H7 (cell line): ENCODE measurements at regions not wholly inside any gene's neighbourhood (a gene's known extent, or its start where the extent isn't known, plus 50 kb on each side); places are given as distances from the start of the nearest gene placed in this dataset.

Experiments
- DNase-seq: peaks from one replicate; pipeline ENCODE4 v3.0.0; 2012
- H3K27me3 ChIP-seq: 2 replicates; pipeline ENCODE4 v1.6.0; 2011; ENCODE audit warnings: mild to moderate bottlenecking, low read length; ENCODE audit not compliant: control insufficient read depth, insufficient read depth
- H3K36me3 ChIP-seq: replicated peaks from 2 replicates; pipeline ENCODE4 v1.5.1; 2011; ENCODE audit warnings: low read length; ENCODE audit not compliant: control insufficient read depth, insufficient read depth
- H3K4me3 ChIP-seq: 2 replicates; pipeline ENCODE4 v1.5.1; 2011; ENCODE audit warnings: low read depth, mild to moderate bottlenecking, control low read depth, low read length, moderate library complexity; ENCODE audit not compliant: insufficient read depth

- H3K4me3 ChIP-seq = no peak overlapping the region
- H3K27me3 ChIP-seq = no peaks in the 10 kb centered on the region
- no peak for DNase-seq
- H3K36me3 ChIP-seq = no peaks in the 10 kb centered on the region
Measured at GRCh38 chr1:224860488-224861338, 68.8 kb upstream of the DNAH14 start.

DNA sequence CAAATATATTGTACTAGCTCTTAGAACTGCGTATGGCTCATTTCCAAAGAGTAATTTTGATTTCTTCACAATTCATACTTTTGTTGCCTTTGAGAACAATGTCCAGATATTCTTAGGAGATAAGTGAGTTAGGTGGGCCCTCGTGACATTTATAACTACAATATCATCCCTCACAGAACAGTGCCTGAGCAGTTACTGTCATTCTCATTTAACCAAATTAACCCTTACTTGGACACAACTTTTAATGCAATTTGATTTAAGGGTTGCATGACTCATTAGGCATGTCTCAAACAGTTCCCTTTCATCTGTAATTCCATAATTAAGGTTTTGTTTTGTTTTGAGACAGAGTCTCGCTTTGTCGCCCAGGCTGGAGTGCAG, 68.1 kb upstream of the DNAH14 start:
- Histone ChIP-seq H3K36me3 (no peaks in the 10 kb centered on the region), H3K4me3 (no peak overlapping the region)
- no peak for DNase-seq

GRCh38 chr1:224863486-224863885, 66.0 kb upstream of the DNAH14 start:
- H3K27me3 ChIP-seq = no peaks in the 10 kb centered on the region
- H3K36me3 ChIP-seq = no peaks in the 10 kb centered on the region
- no peak overlapping the region for H3K4me3 ChIP-seq
- no peak for DNase-seq

More for the DNA sequence above, 68.1 kb upstream of the DNAH14 start:
- H3K27me3 ChIP-seq = no peaks in the 10 kb centered on the region

DNA sequence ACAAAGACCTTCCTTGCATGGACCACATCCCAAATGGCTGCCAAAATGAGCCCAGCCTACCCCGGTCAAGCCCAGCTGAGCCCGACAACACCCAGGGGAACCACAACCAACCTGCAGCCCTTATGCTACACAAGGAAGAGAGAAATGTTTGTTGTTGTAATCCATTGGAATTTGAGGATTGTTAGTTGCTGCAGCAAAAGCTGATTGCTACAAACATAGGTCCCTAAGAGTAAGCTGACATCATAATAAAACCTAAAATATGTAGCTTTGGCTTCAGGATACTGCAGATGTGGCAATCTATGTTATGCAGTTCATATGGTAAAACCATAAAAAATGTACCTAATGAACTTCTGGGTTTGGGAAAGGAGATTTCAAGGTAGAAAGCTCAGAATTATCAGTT, 65.5 kb upstream of the DNAH14 start:
- no peak for DNase-seq

GRCh38 chr1:224865510-224865909, 64.0 kb upstream of the DNAH14 start:
- DNase-seq = no peak
- Histone ChIP-seq H3K27me3 (no peaks in the 10 kb centered on the region), H3K36me3 (no peaks in the 10 kb centered on the region), H3K4me3 (no peak overlapping the region)

More for the DNA sequence above, 65.5 kb upstream of the DNAH14 start:
- H3K27me3 ChIP-seq = no peaks in the 10 kb centered on the region
- H3K36me3 ChIP-seq = no peaks in the 10 kb centered on the region
- no peak overlapping the region for H3K4me3 ChIP-seq

GRCh38 chr1:224866940-224867339, 62.5 kb upstream of the DNAH14 start:
- no peaks in the 10 kb centered on the region for H3K36me3 ChIP-seq

DNA sequence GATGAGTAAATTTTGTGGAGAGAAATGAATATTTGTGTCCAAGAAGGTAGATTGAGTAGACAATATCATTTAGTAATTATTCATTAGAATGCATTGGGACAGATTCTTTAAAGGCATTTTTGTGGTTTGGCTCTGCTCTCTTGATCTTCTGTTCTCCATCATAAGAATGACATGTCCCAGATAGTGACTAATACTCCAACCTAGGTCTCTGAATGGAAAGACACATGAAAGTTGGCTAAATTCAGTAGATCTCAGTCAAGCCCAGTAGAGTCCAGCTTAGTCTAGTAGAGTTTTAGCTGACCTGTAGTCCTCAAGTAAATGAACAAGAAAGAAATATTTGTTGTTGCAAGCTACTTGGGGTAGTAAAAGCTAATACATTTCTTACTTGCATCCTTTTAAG, 61.8 kb upstream of the DNAH14 start:
- Histone ChIP-seq H3K27me3 (no peaks in the 10 kb centered on the region), H3K36me3 (no peaks in the 10 kb centered on the region), H3K4me3 (no peak overlapping the region)
- no peak for DNase-seq

More at GRCh38 chr1:224866940-224867339, 62.5 kb upstream of the DNAH14 start:
- no peak overlapping the region for H3K4me3 ChIP-seq
- H3K27me3 ChIP-seq = no peaks in the 10 kb centered on the region
- no peak for DNase-seq

DNA sequence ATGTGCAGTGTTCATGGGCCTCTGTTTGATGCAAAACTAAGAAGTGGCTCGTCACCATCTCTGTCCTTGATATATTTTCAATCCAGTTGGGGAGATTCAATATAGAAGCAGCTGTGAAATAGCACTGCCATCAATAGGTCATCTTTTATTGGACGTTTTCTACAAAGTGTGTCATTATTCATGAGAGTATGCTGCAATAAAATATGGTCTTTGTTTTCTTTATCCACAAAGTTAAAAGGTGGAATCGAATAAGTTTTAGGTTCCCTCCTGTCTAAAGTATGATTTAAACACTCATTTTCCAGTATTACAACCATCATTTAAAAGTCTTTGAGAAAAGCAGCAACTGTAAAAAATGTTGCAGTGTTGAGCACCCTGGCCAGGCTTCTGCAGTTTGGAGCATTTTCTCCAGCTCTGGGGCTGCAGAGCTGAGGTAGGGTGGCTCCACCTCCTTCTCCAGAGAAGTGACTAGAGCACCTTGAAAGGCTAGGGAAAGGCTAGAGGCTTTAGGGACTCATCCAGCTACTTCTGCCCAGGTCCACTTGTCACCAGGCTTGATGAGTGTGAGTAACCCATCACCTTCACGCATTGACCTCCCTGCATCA, 56.5 kb upstream of the DNAH14 start:
- Histone ChIP-seq H3K4me3 (no peak overlapping the region), H3K27me3 (no peaks in the 10 kb centered on the region), H3K36me3 (no peaks in the 10 kb centered on the region)
- DNase-seq = no peak

DNA sequence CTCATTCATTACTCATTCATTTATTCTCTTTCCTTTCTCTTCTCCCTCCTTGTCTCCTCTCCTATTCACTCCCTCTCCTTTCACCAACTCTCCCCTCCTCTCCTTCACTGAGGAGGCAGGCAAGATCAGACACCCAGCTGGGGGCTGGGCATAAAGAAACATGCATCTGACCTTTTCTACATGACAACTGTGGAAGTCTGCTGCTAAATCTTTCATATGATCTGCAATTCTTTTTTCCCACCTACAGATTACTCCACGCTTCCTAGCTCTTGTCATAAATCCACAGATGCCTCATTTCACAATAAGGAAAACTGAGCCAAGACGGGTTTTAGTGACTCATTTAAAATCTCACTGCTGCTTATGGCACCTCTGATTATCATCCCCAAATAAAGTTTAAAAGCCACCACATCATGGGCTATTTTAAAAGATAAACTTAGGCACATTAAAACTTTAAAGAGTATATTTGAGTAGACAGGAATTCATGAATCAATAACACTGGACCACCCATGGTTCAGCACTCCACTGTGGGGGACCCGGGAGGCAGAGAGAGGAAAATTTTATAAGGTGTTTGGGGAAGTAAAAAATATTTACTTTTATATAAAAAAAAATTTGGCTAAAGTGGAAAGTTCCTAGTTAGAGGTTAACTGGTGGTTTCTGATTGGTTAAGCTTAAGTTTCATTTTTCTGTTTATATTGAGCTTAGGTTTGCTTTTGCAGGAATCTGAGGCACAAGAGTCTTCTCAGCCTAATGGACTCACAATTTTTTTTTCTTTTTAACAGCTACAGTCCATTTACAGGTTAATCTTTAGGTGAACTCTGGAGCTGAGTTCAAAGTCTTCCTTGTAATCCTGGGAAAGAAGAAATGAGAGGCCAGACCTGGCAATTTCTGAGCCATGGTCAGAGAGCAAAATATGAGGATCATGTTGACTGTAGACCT, 55.8 kb upstream of the DNAH14 start:
- H3K4me3 ChIP-seq = no peak overlapping the region
- no peaks in the 10 kb centered on the region for H3K27me3 ChIP-seq
- H3K36me3 ChIP-seq = no peaks in the 10 kb centered on the region
- DNase-seq = no peak

GRCh38 chr1:224874775-224875174, 54.7 kb upstream of the DNAH14 start:
- Histone ChIP-seq H3K27me3 (no peaks in the 10 kb centered on the region), H3K36me3 (no peaks in the 10 kb centered on the region), H3K4me3 (no peak overlapping the region)
- DNase-seq = no peak

DNA sequence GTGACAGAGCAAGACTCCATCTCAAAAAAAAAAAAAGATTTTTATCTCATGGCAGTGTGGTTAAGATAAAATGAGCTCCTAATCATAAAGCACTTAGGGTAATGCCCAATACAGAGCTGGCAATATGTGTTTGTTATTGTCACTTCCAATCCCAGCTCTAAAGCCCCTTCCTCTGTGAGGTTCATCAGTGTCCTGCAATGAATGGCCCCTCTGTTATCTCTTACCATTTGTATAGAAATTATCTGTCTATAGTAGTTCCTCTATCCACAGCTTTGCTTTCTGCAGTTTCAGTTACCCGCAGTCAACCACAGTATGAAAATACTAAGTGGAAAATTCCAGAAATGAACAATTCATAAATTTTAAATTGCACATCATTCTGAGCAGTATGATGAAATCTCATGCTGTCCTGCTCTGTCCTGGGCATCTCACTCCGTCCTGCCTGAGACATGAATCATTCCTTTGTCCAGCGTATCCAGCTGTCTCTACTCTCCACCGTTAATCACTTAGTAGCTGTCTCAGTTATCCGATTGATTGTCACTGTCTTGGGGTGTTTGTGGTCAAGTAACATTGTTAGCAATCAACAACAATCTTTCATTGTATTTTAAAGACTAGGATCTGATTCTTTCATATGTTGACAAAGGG, 50.2 kb upstream of the DNAH14 start:
- Histone ChIP-seq H3K36me3 (no peaks in the 10 kb centered on the region), H3K27me3 (no peaks in the 10 kb centered on the region), H3K4me3 (no peak overlapping the region)
- DNase-seq = no peak
